Smooth muscle cell (in vitro differentiated cells): ENCODE measurements at regions not wholly inside any gene's neighbourhood (a gene's known extent, or its start where the extent isn't known, plus 50 kb on each side); places are given as distances from the start of the nearest gene placed in this dataset.

ENCODE experiments used
- DNase-seq: peaks from one replicate; lab custom pipeline; 2025; ENCODE audit not compliant: unreplicated experiment; lab: John Stamatoyannopoulos, UW
- H2AFZ ChIP-seq: fragments of 200-600 bp; sonication (generic); 2 replicates; pipeline ENCODE4 v1.6.0; 2016; ENCODE audit warnings: antibody characterized with exemption, low read depth, mild to moderate bottlenecking
- H3F3A ChIP-seq: fragments of 200-600 bp; sonication (generic); 2 replicates; pipeline ENCODE4 v1.6.0; 2017; ENCODE audit warnings: antibody characterized with exemption, low read depth
- H3K27ac ChIP-seq: fragments of 200-600 bp; sonication (generic); 2 replicates; pipeline ENCODE4 v1.5.1; 2016; ENCODE audit warnings: low read depth, mild to moderate bottlenecking
- H3K27me3 ChIP-seq: fragments of 200-600 bp; sonication (generic); 2 replicates; pipeline ENCODE4 v1.6.1; 2016; ENCODE audit warnings: low read depth, mild to moderate bottlenecking
- H3K36me3 ChIP-seq: fragments of 200-600 bp; sonication (generic); 2 replicates; pipeline ENCODE4 v1.5.1; 2016; ENCODE audit warnings: low read depth
- H3K4me1 ChIP-seq: fragments of 200-600 bp; sonication (generic); 2 replicates; pipeline ENCODE4 v1.5.1; 2016; ENCODE audit warnings: low read depth
- H3K4me2 ChIP-seq: fragments of 200-600 bp; sonication (generic); 2 replicates; pipeline ENCODE4 v1.6.0; 2016; ENCODE audit warnings: mild to moderate bottlenecking
- H3K4me3 ChIP-seq: fragments of 200-600 bp; sonication (generic); 2 replicates; pipeline ENCODE4 v1.5.1; 2016; ENCODE audit warnings: mild to moderate bottlenecking
- H3K79me2 ChIP-seq: fragments of 200-600 bp; sonication (generic); 2 replicates; pipeline ENCODE4 v1.6.0; 2016; ENCODE audit warnings: low read depth, mild to moderate bottlenecking
- H3K9ac ChIP-seq: fragments of 200-600 bp; sonication (generic); 2 replicates; pipeline ENCODE4 v1.6.0; 2016; ENCODE audit warnings: low read depth
- H3K9me3 ChIP-seq: fragments of 200-600 bp; sonication (generic); replicated peaks from 2 replicates; pipeline ENCODE4 v1.5.1; 2016; ENCODE audit warnings: low read depth
- H4K20me1 ChIP-seq: fragments of 200-600 bp; sonication (generic); 2 replicates; pipeline ENCODE4 v1.6.0; 2016; ENCODE audit warnings: low read depth
- WGBS: methylation state at CpG from one replicate; pipeline ENCODE4 v1.1.7; 2016; ENCODE audit warnings: low lambda C conversion rate; 5-methylcytosine and 5-hydroxymethylcytosine counted together
- TF ChIP-seq, protein P1 (sequence below): fragments of 200-600 bp; sonication (generic); IDR thresholded peaks from 2 replicates; pipeline ENCODE4 v1.5.1; 2017; ENCODE audit warnings: borderline replicate concordance, mild to moderate bottlenecking, antibody characterized with exemption; ENCODE audit not compliant: insufficient read depth, poor library complexity, severe bottlenecking

DNA sequence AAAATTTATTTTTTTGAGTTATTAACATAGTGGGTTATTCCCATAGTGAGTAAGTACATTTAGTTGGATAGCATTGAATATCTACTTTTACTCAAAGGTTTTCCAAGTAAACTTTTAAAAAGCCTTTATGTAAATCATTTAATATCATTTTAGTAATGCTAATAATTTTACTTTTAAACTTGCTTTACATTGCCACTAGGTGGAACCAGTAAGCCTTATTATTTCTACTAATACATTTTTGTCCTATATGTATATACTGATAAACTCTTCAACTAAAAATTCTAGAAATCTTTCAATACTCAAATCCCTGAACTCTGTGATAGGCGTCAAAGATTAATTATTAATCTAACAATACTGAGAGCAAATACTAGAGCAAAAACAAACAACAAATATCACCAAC, 1709.2 kb upstream of the PCDH20 start:
- H3K9ac ChIP-seq = no peak overlapping the region
- no peak overlapping the region for H3K4me3 ChIP-seq
- no peaks in the 10 kb centered on the region for H3K36me3 ChIP-seq
- no peaks in the 10 kb centered on the region for H3K79me2 ChIP-seq
- no peak overlapping the region for H3K4me2 ChIP-seq
- TF ChIP-seq, protein P1, sequence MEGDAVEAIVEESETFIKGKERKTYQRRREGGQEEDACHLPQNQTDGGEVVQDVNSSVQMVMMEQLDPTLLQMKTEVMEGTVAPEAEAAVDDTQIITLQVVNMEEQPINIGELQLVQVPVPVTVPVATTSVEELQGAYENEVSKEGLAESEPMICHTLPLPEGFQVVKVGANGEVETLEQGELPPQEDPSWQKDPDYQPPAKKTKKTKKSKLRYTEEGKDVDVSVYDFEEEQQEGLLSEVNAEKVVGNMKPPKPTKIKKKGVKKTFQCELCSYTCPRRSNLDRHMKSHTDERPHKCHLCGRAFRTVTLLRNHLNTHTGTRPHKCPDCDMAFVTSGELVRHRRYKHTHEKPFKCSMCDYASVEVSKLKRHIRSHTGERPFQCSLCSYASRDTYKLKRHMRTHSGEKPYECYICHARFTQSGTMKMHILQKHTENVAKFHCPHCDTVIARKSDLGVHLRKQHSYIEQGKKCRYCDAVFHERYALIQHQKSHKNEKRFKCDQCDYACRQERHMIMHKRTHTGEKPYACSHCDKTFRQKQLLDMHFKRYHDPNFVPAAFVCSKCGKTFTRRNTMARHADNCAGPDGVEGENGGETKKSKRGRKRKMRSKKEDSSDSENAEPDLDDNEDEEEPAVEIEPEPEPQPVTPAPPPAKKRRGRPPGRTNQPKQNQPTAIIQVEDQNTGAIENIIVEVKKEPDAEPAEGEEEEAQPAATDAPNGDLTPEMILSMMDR = peak; percentile 69
- DNase-seq = no peak
- no peaks in the 10 kb centered on the region for H3K27me3 ChIP-seq
- no peak overlapping the region for H2AFZ ChIP-seq
- H3K4me1 ChIP-seq = no peaks in the 10 kb centered on the region
- H4K20me1 ChIP-seq = no peaks in the 10 kb centered on the region
- no peaks in the 10 kb centered on the region for H3F3A ChIP-seq
- no peak overlapping the region for H3K27ac ChIP-seq
- 31% methylated on average over 1 of the region's 1 CpG for WGBS
- no peaks in the 10 kb centered on the region for H3K9me3 ChIP-seq

DNA sequence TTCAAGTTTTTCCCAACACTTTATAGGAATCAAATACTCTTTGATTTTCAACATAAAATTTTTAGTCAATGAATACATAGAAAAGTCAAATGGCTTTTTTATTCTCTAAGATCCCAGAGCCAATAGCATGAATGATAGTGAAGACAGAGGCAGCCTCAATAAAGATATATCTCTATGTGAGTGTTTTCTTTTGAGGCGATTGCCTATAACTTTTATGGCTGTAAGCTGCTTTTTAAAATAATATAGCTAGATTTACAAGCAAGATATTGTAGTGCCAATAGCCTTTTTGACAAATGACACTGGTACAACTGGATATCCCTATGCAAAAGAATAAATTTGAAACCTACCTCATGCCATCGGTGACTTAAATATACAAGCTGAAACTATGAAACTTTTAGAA, 1705.2 kb upstream of the PCDH20 start:
- WGBS = 69% methylated on average over 2 of the region's 2 CpGs
- Histone ChIP-seq H3K9me3 (no peaks in the 10 kb centered on the region), H3K27ac (no peak overlapping the region), H3K4me2 (no peak overlapping the region), H3K36me3 (no peaks in the 10 kb centered on the region), H3K79me2 (no peaks in the 10 kb centered on the region), H3K27me3 (no peaks in the 10 kb centered on the region), H3K4me3 (no peak overlapping the region), H3F3A (no peaks in the 10 kb centered on the region), H2AFZ (no peak overlapping the region), H4K20me1 (no peaks in the 10 kb centered on the region), H3K4me1 (no peaks in the 10 kb centered on the region), H3K9ac (no peak overlapping the region)
- DNase-seq = no peak
- TF ChIP-seq, protein P1 = no peak

DNA sequence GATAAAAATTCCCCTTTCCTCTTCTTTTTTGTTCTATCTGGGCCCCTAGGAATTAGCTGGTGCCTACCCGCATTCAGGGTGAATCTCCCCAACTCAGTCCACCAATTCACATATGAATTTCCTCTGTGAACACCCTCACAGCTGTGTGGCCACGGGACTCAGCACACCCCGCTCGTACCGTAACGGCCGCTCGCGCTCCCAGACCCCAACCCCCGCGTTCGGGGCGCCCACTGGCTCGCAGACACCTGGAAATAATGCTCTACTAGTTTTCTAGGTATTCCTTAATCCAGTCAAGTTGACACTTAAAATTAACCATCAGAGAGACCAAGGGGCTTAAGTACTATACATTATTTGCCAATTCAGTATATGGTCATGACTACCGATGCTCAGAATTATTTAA, 1702.1 kb upstream of the PCDH20 start:
- TF ChIP-seq, protein P1 = no peak
- H3K4me2 ChIP-seq = no peak overlapping the region
- H3K27ac ChIP-seq = no peak overlapping the region
- H3F3A ChIP-seq = no peaks in the 10 kb centered on the region
- 94% methylated on average over 15 of the region's 15 CpGs for WGBS
- no peak for DNase-seq
- H3K36me3 ChIP-seq = no peaks in the 10 kb centered on the region
- no peak overlapping the region for H3K9ac ChIP-seq
- H3K9me3 ChIP-seq = no peaks in the 10 kb centered on the region
- no peaks in the 10 kb centered on the region for H3K4me1 ChIP-seq
- H4K20me1 ChIP-seq = no peaks in the 10 kb centered on the region
- H2AFZ ChIP-seq = no peak overlapping the region
- H3K79me2 ChIP-seq = no peaks in the 10 kb centered on the region
- H3K27me3 ChIP-seq = no peaks in the 10 kb centered on the region
- no peak overlapping the region for H3K4me3 ChIP-seq

DNA sequence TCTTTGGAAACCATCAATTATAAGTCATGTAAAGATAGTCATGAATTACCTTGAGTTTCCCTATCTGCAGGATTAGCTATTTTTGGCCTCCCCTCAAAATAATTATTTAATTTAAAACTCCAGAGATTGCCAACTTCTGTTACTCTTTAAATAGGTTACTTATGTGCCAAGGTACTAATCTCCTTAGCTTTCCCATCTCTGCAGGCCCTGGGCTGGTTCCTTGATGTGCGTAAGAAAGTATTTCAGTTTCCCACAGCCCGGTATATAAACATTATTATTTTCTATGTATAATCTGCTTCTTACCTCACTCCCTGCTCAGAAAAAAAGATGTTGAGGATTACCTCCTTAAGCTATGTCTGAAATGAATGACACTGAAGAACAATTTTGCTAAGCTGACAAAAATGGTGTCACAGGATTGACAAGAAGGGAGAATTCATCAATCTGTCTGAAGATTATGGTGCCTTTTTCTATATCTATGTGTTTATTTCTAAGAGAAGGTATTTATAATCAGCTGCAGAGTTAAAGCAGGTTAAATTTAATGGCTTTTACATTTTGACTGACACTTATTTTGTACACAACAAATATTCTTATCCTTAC, 1697.2 kb upstream of the PCDH20 start:
- Histone ChIP-seq H3K4me3 (no peak overlapping the region), H4K20me1 (no peaks in the 10 kb centered on the region), H3K9me3 (no peaks in the 10 kb centered on the region), H3K9ac (no peak overlapping the region), H3K27me3 (no peaks in the 10 kb centered on the region), H3K27ac (no peak overlapping the region), H3K4me2 (no peak overlapping the region), H2AFZ (no peak overlapping the region), H3F3A (no peaks in the 10 kb centered on the region), H3K4me1 (no peaks in the 10 kb centered on the region), H3K36me3 (no peaks in the 10 kb centered on the region), H3K79me2 (no peaks in the 10 kb centered on the region)
- DNase-seq = no peak
- WGBS = 89% methylated on average over 2 of the region's 2 CpGs
- TF ChIP-seq, protein P1 = no peak
